ENCODE measurements at regions not wholly inside any gene's neighbourhood (a gene's known extent, or its start where the extent isn't known, plus 50 kb on each side); places are given as distances from the start of the nearest gene placed in this dataset.
"Not testable (repeated sequence)": the region's sequence is repeated elsewhere in the genome, so short reads cannot be mapped to it uniquely, and the experiment has no call there.

DNA sequence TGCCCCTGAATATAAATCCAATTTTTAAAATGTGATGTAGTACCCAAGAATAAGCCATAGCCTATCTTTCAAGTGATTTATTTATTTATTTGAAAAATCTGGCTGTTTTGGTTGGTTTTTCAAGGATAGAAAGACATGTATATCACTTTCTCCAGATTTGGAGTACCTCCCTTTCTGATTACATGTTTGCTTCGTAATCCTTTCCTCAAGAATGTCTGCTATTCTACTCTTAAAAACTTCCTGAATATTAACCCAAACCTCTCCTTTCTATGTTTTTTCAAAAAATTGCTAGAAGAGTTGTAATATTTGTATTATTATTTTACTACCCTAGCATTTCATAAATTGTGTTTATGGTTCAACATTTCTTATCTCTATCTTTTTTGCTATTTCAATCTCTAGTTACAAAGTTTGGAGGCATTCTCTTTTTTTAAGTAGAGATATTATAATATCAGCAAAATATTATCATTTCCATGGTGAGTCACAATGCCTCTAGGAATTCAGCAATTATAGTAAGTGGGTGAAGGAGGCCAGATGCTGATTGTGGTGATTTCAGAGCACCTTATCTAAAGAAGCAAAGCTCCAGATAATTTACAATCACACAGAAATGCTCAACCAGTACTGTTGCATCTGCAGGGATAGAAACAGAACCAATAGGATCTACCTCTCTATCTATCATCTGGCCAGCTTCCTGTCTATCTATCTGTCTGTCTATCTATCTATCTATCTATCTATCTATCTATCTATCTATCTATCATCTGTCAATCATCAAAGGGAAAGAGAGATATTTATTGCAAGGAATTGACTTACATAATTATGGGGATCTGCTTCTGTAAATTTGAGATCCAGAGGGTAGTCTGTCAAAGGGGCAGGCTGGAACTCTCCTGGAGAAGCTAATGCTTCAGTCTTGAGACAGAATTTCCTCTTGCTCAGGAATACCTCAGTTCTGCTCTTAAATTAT lies 412.5 kb upstream of the SEMA3C start:
- no peak for DNase-seq

DNA sequence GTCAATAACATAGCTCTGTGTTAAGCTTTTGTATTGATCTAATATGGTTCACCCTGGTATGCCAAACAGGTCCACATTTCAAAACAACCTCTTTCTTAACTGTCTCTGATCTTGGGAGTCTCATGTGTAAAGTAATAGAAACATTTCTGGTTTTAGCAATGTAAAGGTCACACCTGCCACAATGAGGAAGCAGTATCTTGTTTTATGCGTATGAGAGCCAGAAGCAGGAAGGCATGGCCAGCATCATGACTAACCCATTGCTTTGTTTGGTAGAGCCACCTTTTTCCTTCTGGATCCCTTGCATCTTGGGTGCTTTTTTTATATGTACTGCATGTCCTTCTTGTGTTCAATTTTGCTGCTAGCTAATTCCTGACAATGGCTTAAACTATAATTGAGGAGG lies 411.3 kb upstream of the SEMA3C start:
- no peak for DNase-seq

DNA sequence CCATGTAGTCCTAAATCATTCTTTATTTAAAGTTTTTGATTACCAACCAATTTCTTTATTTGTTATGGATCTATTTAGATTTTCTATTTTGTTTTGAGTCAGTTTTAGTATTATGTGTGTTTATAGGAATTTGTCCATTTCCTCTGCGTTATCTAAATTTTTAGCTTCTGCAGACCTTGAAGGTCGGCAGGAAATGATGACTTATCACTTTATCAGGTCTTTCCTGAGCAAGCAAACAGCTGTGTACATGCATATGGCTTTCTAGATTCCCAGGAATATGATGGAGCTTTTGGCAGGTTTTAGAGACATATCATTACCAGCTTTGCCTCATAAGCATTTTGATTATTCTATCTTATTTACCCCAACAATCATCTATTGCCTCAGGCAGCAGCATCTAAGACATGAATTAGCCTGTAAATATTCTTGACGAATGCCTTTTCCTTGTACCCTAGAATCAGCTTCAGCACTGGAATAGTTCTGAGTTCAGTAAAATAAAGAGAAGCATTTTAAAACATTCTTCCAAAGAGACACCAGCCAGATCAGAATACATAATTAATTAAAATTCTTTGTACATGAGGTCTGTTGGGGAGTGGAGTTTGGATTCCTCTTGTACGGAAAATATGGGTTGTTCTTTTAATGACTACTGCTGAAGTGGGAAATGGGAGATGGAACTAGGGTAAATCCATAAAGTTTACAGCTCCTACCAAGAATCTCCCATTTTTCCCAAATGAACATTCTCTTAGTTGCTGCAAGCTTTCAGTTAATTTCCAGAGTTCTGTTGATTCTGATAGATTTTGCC lies 408.8 kb upstream of the SEMA3C start:
- DNase-seq, result no peak

DNA sequence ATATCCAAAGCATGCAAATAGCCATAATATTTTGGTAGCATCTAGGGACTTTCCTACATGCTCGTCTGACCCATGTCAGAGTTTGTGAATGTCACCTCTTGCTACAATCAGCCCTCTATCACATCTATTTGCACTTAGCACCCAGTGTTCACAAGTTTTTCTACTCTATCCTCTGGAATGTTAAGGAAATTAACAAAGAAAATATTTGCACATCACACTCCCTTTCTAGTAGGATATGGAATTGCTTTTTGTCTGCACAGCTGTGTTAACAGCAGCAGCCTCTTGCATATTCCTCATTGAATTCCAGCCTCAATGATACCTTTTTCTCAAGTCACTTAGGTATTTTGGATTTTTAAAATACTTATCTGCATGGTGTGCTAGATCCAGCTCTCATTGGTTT lies 403.1 kb upstream of the SEMA3C start:
- no peak for DNase-seq

DNA sequence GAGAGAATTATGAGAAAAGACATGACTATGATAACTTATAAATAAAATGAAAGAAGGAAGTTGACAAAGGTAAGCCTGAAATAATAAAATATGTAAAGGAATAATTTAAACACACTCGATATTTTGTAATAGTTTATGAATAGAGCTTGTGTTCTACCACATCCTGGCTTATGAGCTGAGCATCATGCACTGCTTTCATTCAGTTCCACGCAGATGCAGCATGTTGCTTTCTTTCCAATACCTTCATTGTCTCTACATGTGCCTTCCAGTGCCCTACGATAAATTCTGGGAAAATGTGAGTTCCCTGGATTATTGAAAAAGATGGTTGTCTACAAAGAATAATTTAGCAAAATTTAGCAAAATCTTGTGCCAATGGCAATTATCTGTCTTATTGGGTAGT lies 398.9 kb upstream of the SEMA3C start:
- no peak for DNase-seq

DNA sequence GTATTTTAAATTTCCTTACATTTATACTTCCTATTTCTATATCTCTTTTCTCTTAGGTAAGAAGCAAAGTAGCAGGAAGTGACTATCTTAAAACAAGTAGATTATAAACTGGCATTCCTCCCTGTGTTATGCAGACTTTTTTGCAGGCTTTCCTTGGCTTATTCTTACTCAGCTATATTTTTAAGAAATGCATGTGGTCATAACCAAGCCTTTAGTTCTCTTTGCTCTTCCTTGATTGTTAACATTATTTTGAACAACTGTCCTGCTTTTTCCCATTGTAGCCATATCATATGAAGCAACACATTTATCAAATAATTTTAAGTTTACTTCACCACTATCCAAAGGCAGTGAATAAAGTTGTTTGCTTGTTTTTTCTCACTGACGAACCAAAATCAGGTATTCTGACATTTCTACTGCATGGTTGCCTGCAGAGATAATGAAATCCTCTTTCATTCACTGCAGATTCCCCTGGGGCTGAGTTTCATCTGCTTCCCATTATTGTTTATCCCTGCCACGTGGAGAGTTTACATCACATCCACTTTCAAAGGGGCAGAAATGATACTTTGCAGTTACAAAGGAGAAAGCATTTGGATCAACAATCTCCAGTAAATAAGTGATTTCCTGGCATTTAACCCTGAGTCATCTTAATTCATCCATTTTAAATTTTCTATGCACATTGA lies 389.9 kb upstream of the SEMA3C start:
- no peak for DNase-seq

DNA sequence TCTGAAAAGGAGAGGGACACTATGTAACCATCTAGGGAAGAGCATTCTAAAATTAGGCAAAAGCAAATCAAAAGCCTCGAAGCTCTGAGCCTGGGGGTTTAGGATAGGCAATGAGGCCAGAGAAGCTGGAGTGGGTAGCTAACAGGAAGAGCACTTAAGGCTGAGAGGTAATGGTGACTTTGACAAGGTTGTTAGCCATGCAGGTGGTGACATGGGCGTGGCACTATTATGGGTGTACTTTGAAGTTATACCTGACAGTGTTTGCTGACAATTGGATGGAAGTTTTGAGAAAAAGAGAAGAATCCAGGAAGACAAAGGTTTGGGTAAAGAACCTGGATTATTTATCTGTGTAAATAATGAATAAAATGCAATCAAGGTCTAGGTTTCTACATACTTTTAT lies 383.0 kb upstream of the SEMA3C start:
- no peak for DNase-seq

DNA sequence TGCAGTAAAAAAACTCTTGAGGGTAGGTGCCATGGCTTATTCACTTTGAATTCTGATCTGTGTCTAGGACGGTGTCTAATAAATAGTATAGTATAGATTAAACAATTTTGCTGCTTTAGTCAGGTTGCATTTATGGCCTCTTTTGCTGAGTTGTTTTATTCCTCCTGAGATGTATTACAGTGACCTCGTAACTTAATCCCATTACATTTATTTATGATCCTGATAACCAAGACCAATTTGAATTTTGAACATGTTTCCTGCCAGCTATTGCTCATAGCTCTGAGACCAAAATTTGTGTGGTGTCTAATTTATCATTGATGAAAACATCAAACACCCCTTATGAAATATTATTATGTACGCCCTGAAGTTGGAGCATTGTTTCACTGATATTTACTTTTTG lies 381.9 kb upstream of the SEMA3C start:
- no peak for DNase-seq

DNA sequence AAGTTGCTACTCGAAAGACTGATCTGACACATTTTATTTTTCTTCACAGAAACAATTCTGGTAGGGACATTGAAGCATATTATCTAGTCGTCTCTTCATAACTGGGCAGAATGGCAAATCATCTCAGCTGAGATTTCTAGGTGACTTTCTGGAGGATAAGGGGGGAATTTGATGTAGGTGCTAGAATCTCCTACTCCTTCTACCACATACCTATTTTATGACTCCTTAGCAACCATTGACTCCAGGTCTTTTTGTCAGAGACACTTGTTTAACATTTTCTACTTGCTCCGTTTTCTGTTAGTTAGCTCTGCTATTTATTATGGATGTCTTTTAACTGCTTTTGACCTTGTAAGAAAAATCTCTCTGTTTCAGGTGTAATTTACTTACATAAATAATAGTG lies 380.9 kb upstream of the SEMA3C start:
- no peak for DNase-seq

DNA sequence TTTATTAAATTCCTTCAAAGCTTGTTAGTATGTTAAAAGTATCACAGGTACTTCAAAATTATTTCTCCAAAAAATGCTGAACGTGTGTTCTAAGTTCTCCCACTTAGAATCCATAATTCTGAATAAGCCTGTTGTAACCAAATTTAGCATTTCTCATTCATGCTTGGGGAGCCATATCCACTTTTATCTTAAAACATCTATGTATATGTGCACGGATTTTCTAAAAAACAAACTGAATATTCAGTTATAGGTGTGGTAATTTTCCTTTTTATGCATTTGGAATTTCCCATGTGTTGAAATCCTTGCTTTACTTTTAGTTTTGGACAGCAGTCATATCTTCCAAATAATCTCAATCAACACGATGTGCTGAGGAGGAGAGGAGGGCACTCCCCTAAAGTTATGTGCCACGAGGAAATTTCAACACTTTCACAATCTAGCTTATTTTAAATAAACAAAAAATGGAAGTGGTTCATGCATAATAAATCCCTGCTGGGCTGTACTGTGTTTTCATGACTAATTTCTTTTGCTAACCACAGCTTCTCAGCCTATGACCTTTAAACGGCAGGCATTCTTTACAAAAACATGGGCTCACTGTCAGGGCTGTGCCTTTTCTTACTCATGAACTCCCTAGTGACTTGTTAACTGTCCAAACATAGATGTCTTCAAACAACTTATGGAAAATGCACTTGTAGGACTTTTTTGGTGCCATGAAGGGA lies 380.3 kb upstream of the SEMA3C start:
- no peak for DNase-seq

DNA sequence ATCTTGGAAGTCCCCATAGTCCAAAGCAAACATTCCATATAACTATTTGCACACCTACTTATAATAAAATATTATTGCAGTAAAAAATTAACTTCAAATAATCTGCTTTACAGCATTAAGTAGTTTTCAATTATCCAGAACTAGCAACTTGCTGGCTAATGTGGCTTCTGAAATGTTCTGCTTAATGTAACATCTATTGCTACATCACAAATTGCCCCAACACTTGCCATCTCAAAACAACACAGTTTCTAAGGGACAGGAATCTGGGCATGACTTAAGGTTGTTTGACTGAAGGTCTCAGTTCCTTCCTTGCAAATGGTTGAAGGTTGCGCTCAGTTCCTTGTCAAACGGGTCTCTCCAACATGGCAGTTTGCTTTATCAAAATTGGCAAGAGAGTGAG lies 378.5 kb upstream of the SEMA3C start:
- DNase-seq, result no peak

DNA sequence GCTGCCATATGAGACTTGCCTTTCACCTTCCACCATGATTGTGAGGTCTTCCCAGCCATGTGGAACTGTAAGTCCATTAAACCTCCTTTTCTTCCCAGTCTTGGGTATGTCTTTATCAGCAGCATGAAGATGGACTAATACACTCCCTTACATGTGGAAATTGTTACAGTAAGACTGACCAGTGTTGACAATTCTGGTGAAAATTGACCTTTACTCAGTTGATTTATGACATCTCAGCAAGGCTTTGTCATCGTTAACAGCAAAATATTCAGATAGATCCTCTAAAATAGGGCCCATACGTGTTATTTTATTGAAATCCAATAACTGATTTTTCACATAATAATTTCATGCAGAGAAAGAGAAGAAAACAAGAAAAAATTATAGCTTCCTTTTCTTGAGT lies 377.9 kb upstream of the SEMA3C start:
- DNase-seq, result no peak

DNA sequence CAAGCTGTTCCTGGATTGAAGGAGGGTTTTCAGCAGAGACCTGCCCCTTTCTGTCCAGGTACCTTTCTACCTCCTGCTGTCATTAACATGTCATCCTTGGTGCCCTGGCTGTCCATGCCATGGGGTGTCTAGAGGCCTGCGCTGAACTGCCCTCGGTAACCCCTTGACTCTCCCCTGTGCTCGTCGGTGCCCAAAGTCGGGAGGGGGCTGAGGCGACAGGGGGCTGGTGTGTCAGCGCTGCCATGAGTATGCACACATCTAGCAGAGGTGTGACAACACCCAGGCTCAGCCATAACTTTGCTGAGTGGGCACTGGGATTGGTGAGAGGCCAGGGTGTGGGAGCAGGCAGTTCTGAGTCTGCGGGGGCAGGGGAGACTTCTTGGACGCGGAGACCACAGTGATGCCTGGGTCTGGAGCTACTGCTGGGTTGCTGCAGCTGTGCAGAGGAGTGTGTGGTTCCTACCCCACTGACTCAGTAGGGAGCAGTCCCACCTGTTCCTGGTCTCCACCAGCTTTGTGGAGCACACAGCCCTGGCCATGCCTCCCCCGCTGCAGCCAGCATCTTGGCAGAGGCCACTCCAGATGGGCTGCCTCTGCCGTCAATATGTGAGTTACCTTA lies 376.2 kb upstream of the SEMA3C start:
- no peak for DNase-seq

DNA sequence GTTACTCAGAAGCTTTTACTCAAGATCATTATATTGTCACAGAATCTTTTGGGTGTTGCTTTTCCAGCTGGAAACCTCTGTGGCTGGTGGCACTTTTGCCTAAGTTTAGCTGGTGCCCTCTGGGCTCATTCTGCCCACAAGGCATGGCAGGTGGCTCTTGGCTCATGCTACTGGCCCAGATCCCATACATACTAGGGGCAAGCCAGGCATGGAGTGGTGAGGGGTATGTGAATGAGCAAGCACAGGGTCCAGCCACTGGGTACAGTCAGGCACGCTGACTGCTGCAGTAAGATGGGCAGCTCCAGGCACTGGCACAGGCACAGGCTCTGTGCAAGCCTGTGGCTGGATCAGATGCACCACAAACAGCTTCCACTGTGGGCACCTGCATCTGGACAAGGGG lies 375.0 kb upstream of the SEMA3C start:
- DNase-seq, result no peak

DNA sequence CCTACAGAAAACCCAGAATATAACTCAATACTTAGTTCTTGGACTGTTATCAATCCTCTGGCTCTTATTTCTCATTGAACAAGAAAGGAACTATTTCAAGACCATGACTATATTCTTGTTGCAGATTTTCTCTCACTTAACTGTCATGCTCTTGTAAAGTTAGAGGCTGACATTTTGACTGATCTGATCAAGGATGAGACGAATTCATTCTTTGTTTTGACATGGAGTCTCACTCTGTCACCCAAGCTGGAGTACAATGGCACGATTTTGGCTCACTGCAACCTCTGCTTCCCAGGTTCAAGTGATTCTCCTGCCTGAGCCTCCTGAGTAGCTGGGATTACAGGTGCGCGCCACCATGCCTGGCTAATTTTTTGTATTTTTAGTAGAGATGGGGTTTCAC lies 367.9 kb upstream of the SEMA3C start:
- DNase-seq, result not testable (repeated sequence)

DNA sequence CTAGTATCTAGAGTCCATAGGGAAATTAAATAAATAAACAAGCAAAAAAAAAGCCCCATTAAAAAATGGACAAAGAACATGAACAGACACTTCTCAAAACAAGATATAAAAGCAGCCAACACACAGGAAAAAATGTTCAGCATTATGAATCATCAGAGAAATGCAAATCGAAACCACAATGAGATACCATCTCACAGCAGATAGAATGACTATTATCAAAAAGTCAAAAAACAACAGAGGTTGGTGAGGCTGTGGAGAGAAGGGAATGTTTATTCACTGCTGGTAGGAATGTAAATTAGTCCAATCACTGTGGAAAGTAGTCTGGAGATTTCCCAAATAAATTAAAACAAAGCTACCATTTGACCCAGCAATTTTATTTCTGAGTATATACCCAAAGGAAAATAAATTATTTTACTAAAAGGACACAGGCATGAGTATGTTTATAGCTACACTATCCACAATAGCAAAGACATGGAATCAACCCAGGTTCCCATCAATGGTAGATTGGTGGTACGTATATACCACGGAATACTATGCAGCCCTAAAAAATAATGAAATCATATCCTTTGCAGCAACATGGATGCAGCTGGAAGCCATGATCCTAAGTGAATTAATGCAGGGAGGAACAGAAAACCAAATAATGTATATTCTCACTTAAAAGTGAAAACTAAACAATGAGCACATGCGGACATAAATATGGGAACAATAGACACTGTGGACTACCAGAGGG lies 366.5 kb upstream of the SEMA3C start:
- DNase-seq, result no peak

DNA sequence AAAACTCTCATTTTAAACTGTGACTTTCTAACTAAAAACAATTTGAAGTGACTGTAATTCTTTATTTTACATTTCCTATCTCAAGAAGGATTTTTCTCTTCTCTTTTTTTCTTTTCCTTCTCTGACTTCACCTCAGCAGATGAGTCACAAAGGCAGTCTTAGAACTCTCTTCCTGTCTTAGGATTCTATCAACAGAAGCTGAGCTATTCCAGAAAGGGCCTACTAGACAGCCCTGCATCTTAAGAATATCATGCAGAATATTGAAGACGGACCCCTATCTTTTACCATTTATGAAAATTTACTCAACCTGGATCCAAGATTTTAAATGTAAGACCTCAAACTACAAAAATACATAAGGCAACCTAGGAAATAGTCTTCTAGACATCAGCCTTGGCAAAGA lies 365.7 kb upstream of the SEMA3C start:
- no peak for DNase-seq

DNA sequence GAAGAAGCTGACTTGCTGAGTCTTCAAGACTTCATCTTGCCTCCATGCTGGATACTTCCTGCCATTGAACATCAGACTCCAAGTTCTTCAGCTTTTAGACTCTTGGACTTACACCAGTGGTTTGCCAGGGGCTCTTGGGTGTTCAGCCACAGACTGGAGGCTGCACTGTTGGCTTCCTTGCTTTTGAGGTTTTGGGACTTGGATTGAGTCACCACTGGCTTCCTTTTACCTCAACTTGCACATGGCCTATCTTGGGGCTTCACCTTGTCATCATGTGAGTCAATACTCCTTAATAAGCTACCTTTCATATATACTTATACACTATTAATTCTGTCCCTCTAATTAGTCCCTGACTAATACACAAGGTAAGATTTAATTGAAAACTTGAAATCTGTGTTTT lies 361.7 kb upstream of the SEMA3C start:
- DNase-seq, result no peak

DNA sequence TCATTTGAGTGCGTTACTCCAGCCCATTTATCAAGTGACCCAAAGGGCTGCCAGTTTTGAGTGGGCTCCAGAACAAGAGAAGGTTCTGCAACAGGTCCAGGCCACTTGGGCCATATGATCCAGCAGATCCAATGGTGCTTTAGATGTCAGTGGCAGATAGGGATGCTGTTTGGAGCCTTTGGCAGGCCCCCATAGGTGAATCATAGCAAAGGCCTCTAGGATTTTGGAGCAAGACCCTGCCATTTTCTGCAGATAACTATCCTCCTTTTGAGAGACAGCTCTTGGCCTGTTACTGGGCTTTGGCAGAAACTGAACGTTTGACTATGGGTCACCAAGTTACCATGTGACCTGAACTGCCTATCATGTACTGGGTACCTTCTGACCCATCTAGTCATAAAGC lies 358.8 kb upstream of the SEMA3C start:
- DNase-seq, result no peak

DNA sequence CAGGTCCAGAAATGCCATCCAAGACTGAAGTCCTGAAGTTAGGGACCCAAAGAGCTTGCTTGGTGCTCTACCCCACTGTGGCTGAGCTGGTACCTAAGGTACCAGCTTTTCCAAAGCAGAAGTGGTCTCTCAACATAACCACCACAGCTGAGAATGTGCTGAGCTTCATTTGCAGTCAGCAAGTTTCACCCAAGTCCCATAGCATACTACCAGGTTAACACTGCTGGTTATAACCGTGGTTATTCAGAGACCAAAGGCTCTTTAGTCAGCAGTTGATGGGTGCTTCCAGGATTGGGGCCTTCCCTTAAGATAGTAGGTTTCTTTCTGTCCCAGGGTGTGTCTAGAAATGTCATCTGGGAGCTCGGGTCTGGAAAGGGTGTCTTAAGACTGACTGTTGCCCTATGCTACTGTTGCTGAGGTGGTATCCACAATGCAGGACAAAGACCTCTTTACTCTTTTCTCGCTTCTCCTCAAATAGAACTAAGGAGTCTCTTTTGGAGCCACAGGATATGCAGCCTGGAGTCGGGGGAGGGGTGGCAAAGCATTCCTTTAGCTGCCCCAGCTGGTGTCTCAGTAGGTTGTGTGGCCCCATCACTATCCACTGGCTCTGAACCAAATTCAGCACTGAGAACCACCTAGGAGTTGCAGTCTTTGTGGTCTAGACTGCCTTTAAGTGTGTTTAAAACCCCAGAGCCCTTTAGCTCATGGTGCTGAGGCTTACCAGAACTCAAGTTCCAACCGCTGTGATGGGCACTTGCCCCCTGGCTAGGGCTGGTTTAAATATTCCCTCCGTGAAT lies 354.9 kb upstream of the SEMA3C start:
- DNase-seq, result no peak

DNA sequence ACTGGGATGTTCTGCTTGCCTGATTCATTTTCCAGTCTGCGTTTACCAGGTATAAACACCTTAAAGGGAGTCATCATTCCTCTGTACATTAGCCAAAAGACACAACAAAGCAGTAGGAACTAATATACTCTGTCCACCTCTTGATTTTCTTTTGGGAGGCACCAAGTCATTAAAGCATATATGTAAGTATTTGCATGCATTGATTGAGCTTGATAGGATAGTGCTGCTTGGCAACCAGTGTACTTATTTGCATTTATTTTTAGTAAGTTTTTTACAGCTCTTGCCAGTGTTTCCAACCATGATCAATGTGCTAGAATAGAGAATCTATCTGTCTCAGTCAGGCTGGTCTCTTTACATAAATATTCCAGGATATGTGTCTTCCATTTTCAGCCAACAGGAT lies 353.3 kb upstream of the SEMA3C start:
- no peak for DNase-seq
